GM18861 (cell line): ENCODE measurements at regions not wholly inside any gene's neighbourhood (a gene's known extent, or its start where the extent isn't known, plus 50 kb on each side); places are given as distances from the start of the nearest gene placed in this dataset.
A peak's percentile ranks its signal among the peaks of the same experiment; 100 is the strongest.

ENCODE experiments used
- ATAC-seq: cut with Tn5 transposase; IDR thresholded peaks from one replicate; pipeline ENCODE4 v1.9.1; 2021; ENCODE audit not compliant: unreplicated experiment

- ATAC-seq, result no peak
These were observed 95.6 kb upstream of the E2F7 start for GRCh38 chr12:77160931-77161330.

- no peak for ATAC-seq
These were observed 88.3 kb upstream of the E2F7 start for GRCh38 chr12:77153706-77154105.

DNA sequence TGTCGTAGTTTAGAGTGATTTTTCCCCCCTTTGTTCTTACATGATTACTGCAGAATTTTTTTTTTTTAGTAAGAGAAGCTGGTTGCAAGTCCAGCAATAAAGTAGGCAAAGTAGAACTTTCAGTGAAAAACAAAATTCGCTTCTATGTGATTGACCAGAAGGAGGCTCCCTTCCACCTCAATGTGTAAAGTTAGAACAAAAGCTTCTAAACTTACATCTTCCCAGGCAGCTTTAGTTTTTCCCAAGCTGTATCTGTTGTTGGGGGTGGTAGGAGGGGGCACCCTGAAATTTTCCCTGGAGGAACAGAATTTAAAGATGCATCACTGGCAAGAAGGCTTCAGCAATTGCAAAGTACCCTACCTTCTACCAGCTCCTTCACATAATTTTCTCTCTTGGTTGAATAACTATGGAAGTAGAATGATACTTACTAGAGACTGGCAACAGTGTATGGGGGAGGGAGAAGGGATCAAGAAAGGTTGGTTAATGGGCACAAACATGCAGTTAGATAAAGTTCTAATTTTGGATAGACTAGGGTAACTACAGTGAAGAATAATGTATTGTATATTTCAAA lies 87.3 kb upstream of the E2F7 start:
- no peak for ATAC-seq

- no peak for ATAC-seq
These were observed 85.7 kb upstream of the E2F7 start for GRCh38 chr12:77151030-77151429.

DNA sequence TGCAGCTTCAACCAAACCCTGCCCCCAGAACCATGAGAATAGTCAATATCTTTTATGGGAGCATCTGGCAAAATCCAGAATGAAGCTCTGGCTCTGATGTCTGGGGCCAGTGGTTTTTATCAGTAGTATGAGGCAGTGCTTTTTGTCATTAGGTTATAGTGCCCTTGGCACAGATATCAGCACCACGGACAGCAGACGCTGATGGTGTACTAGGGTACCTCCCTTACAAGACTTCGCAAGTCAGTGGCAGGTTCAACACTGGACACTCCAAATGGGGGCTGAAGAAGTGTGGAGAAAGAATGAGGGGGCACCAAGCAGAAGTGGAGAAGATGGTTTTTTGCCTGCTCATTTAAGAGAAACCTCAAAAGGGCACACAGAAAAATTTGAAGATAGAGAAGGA lies 68.2 kb upstream of the E2F7 start:
- peak; percentile 60 for ATAC-seq

GRCh38 chr12:77131977-77132490 lies 66.7 kb upstream of the E2F7 start:
- no peak for ATAC-seq

- ATAC-seq, result no peak
These were observed 64.8 kb upstream of the E2F7 start for GRCh38 chr12:77130193-77130592.

GRCh38 chr12:77124767-77125166 lies 59.4 kb upstream of the E2F7 start:
- ATAC-seq, result no peak

GRCh38 chr12:77122661-77123060 lies 57.3 kb upstream of the E2F7 start:
- no peak for ATAC-seq

DNA sequence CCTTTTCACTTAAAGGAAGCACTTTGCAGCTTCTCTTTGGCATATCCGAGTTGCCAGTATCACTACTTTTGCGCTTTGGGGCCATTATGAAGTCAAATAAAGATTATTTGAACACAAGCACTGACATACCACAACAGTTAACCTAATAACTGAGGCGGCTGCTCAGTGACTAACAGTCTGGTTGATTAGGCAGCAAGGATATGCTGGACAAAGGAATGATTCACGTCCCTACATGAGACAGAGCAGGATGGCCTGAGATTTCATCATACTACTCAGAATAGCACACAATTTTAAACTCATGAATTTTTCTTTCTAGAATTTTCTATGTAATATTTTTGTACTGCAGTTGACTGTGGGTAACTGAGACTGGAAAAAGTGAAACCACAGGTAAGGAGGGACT lies 56.9 kb upstream of the E2F7 start:
- ATAC-seq, result no peak

GRCh38 chr12:77120156-77121085 lies 55.1 kb upstream of the E2F7 start:
- ATAC-seq, result no peak

DNA sequence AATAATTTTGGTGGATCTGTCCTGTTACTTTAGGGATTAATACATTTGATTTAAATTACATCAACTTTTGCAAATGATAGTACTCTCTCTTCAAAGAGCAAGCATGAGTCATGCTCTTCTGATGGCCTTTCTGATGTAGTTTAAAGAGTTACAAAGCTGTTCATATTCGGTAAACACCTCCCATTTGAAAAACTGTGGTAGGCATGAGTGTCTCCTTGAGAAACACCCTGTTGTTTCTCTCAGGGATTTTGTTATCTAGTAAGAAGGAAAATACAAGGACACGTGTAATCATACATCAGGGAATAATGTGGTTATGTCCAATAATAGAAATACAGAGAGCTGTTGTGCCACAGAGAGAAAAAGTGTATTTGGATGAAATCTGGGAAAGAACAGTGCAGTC lies 53.3 kb upstream of the E2F7 start:
- no peak for ATAC-seq

- ATAC-seq, result no peak
These were observed 50.9 kb upstream of the E2F7 start for GRCh38 chr12:77116277-77116676.

GRCh38 chr12:77115471-77115870 lies 50.1 kb upstream of the E2F7 start:
- no peak for ATAC-seq
